HEK293 (cell line): ENCODE measurements at regions not wholly inside any gene's neighbourhood (a gene's known extent, or its start where the extent isn't known, plus 50 kb on each side); places are given as distances from the start of the nearest gene placed in this dataset.

ENCODE experiments used
- CTCF ChIP-seq: fragments of 450-650 bp; formaldehyde crosslinking; IDR thresholded peaks from 2 replicates; pipeline ENCODE4 v1.5.1; 2016; ENCODE audit warnings: missing biosample characterization, missing genetic modification characterization
- ZNF473 ChIP-seq: fragments of 450-650 bp; formaldehyde crosslinking; IDR thresholded peaks from 2 replicates; pipeline ENCODE4 v1.5.1; 2017; ENCODE audit warnings: missing biosample characterization, missing genetic modification characterization
- ZNF670 ChIP-seq: fragments of 450-650 bp; formaldehyde crosslinking; IDR thresholded peaks from 2 replicates; pipeline ENCODE4 v1.5.1; 2016; ENCODE audit warnings: missing biosample characterization, missing genetic modification characterization, low read depth

GRCh38 chr7:25515633-25516275 lies 287.5 kb upstream of the NPVF start:
- no peak for TF ChIP-seq CTCF (tag by site-specific recombination)
- no peak for TF ChIP-seq ZNF473 (tag by site-specific recombination)
- no peak for TF ChIP-seq ZNF670
